ENCODE measurements at regions not wholly inside any gene's neighbourhood (a gene's known extent, or its start where the extent isn't known, plus 50 kb on each side); places are given as distances from the start of the nearest gene placed in this dataset.

DNA sequence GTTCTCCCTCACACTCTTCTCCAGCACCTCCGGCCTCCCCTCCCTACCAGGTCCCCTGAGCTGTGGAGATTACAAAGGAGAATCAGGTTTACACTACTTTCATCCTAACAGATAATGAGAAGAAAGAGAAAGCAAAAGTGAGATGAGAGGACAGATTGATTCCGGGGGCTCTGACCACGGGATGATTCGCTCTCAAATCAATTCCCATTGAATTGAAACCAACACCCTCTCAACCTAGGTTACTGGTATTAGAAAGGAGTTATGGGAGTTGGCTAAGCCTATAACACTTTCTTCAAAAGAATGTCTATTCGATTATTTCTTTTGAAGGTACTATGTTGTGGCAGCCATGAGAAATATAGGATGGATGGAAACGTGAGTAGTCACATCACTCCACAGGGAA lies 386.2 kb upstream of the TNP1 start:
- no peak for DNase-seq (ENCODE audit: low spot score in 2 of 2)
- H3K9me3 Mint-ChIP-seq = peaks cover 6% of the 10 kb centered on the region
- no peaks in the 10 kb centered on the region for H3K4me1 Mint-ChIP-seq
- no peaks in the 10 kb centered on the region for H3K36me3 Mint-ChIP-seq (ENCODE audit: insufficient read depth)
- no peaks in the 10 kb centered on the region for H3K27me3 Mint-ChIP-seq
- no peak overlapping the region for H3K27ac Mint-ChIP-seq (ENCODE audit: low read depth)
- no peak for ATAC-seq (replicated peaks; ENCODE audit: extremely low read depth, poor library complexity, severe bottlenecking)
- H3K4me3 Mint-ChIP-seq = no peak overlapping the region

DNA sequence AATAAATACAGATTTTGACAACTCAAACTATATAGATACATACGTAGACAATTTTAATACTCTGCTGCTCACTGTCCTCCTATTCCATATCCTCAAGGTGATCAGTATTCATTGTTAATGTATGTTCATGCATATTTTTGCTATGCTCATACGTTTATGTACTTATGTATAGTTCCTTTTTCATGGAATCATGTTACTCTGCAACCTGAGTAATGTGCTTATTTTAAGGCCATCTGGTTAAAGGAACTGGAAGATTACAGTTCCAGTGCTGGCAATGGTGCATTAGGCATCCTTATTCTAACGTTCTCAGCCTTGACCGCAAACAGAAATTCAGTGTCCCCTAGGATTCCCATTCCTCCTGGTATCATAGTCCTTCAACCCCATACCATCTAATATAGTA lies 385.0 kb upstream of the TNP1 start:
- no peak overlapping the region for H3K4me3 Mint-ChIP-seq
- H3K4me1 Mint-ChIP-seq = no peaks in the 10 kb centered on the region
- ATAC-seq (replicated peaks; ENCODE audit: extremely low read depth, poor library complexity, severe bottlenecking) = no peak
- H3K36me3 Mint-ChIP-seq (ENCODE audit: insufficient read depth) = no peaks in the 10 kb centered on the region
- no peak for DNase-seq (ENCODE audit: low spot score in 2 of 2)
- H3K27ac Mint-ChIP-seq (ENCODE audit: low read depth) = no peak overlapping the region
- peaks cover 6% of the 10 kb centered on the region for H3K9me3 Mint-ChIP-seq
- H3K27me3 Mint-ChIP-seq = no peaks in the 10 kb centered on the region

DNA sequence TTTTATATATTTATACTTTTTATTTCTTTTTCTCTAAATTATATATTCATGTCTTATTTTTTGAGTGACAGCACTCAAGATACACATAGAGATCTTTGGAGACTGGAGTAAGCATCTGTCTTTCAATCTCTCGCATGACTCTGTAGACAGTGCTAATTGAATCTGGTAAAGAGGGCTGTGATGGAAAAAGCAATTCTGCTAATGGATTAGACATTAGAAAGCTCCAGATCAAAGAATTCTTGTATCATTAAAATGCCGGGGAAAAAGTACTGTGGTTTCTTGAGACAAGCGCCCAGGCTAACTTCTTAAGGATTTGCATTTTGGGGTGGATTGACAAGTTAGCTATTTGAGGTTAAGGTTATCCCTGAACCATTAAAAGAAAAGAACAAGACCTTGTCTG lies 383.1 kb upstream of the TNP1 start:
- Mint-ChIP-seq H3K4me1 (no peaks in the 10 kb centered on the region), H3K36me3 (ENCODE audit: insufficient read depth) (no peaks in the 10 kb centered on the region), H3K9me3 (peaks cover 6% of the 10 kb centered on the region), H3K27me3 (no peaks in the 10 kb centered on the region), H3K27ac (ENCODE audit: low read depth) (no peak overlapping the region), H3K4me3 (no peak overlapping the region)
- DNase-seq (ENCODE audit: low spot score in 2 of 2) (no peak), ATAC-seq (replicated peaks; ENCODE audit: extremely low read depth, poor library complexity, severe bottlenecking) (no peak)

DNA sequence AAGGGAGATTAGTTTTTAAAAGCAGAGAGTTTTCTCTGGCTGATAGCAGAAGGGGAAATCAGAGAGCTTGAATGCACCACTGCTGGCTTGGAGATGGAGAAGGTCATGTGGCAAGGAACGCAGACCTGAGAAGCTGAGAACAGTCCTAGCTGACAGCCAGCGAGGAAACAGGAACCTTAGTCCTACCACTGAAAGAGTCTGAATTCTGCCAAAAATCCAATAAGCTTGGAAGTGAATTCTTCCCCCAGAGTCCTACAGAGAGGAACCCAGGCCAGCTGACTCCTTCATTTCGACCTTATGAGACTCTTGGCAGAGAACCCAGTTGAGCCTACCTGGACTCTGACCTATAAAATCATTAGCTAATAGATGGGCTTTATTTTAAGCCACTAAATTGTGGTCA lies 371.9 kb upstream of the TNP1 start:
- Mint-ChIP-seq H3K36me3 (ENCODE audit: insufficient read depth) (peaks cover 1% of the 10 kb centered on the region), H3K27ac (ENCODE audit: low read depth) (no peak overlapping the region), H3K4me3 (no peak overlapping the region), H3K9me3 (peaks cover 5% of the 10 kb centered on the region), H3K27me3 (peaks cover 10% of the 10 kb centered on the region), H3K4me1 (no peaks in the 10 kb centered on the region)
- ATAC-seq (replicated peaks; ENCODE audit: extremely low read depth, poor library complexity, severe bottlenecking) (no peak), DNase-seq (ENCODE audit: low spot score in 2 of 2) (no peak)

DNA sequence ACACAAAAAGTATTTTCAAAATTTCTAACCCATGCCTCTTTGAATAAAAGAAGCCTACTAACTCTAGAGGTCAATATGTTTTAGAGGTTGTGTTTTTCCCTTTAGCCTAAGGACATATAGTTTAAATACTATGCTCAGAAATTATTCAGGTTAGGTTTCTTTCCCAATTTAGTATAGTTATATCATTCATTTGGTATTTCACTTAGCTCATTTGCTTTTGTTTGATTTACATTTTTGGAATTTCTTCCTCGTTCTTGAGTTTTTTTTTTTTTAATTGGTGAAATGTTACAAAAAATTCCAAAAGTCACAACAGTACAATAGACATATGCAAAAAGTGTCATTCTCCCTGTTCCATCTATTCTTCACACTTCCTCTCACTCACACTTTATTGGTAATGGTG lies 371.3 kb upstream of the TNP1 start:
- Mint-ChIP-seq H3K4me1 (no peaks in the 10 kb centered on the region), H3K27me3 (peaks cover 5% of the 10 kb centered on the region), H3K36me3 (ENCODE audit: insufficient read depth) (peaks cover 1% of the 10 kb centered on the region), H3K9me3 (no peaks in the 10 kb centered on the region), H3K4me3 (no peak overlapping the region), H3K27ac (ENCODE audit: low read depth) (no peak overlapping the region)
- ATAC-seq (replicated peaks; ENCODE audit: extremely low read depth, poor library complexity, severe bottlenecking) (no peak), DNase-seq (ENCODE audit: low spot score in 2 of 2) (no peak)

DNA sequence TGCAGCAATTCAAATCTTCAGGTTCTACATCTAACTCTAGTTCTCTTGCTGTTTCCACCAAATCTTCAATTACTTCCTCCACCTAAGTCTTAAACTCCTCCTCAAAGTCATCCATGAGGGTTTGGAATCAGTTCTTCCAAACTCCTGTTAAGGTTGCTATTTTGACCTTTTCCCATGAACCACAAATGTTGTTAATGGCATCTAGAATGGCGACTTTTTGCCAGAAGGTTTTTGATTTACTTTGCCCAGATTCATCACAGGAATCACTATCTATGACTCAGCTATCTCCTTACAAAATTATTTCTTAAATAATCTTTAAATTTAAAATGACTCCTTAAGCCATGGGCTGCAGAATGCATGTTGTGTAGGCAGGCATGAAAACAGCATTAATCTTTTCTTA lies 368.9 kb upstream of the TNP1 start:
- no peaks in the 10 kb centered on the region for H3K27me3 Mint-ChIP-seq
- peaks cover under 1% of the 10 kb centered on the region for H3K4me1 Mint-ChIP-seq
- H3K36me3 Mint-ChIP-seq (ENCODE audit: insufficient read depth) = no peaks in the 10 kb centered on the region
- no peak for ATAC-seq (replicated peaks; ENCODE audit: extremely low read depth, poor library complexity, severe bottlenecking)
- no peak for DNase-seq (ENCODE audit: low spot score in 2 of 2)
- no peak overlapping the region for H3K27ac Mint-ChIP-seq (ENCODE audit: low read depth)
- no peaks in the 10 kb centered on the region for H3K9me3 Mint-ChIP-seq
- H3K4me3 Mint-ChIP-seq = no peak overlapping the region

DNA sequence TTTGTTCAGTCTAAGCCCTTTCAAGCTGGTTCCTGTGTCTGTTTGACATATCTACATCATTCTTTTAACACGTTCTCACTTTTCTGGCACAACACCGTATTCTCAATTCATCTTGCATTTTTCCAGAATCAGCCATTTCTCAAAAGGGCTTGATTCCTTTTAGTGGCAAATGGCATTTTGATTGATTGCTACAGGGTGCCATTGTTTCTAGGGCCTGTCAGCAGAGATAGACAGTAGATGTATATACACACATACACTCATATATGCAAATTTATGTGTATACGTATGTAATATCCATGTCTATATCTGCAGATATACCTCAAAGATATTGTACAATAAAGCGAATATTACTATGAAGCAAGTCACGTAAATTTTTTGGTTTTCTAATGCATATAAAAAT lies 367.9 kb upstream of the TNP1 start:
- no peaks in the 10 kb centered on the region for H3K27me3 Mint-ChIP-seq
- no peaks in the 10 kb centered on the region for H3K36me3 Mint-ChIP-seq (ENCODE audit: insufficient read depth)
- H3K27ac Mint-ChIP-seq (ENCODE audit: low read depth) = no peak overlapping the region
- no peak for DNase-seq (ENCODE audit: low spot score in 2 of 2)
- H3K9me3 Mint-ChIP-seq = no peaks in the 10 kb centered on the region
- ATAC-seq (replicated peaks; ENCODE audit: extremely low read depth, poor library complexity, severe bottlenecking) = no peak
- no peak overlapping the region for H3K4me3 Mint-ChIP-seq
- H3K4me1 Mint-ChIP-seq = peaks cover 6% of the 10 kb centered on the region

DNA sequence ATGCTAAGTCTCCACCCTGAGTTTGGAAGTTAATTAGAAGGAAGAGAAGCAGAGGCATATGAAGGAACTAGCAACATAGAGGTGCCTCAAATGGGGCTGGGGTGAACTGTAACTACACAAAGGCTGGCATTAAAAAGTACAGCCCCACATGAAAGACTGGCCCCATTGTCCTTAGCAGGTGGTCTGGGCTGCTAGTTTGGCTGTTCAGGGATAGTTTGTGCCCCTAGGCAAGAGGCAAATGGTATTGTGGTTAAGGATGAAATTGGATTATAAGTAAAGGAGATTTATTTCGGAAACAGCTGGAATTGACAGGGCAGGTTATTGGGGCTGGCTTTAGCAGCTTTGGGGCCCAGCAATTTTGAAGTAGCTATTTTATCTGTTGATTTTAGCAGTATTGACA lies 365.7 kb upstream of the TNP1 start:
- no peaks in the 10 kb centered on the region for H3K9me3 Mint-ChIP-seq
- ATAC-seq (replicated peaks; ENCODE audit: extremely low read depth, poor library complexity, severe bottlenecking) = no peak
- H3K27me3 Mint-ChIP-seq = no peaks in the 10 kb centered on the region
- H3K4me3 Mint-ChIP-seq = no peak overlapping the region
- no peak for DNase-seq (ENCODE audit: low spot score in 2 of 2)
- no peaks in the 10 kb centered on the region for H3K36me3 Mint-ChIP-seq (ENCODE audit: insufficient read depth)
- H3K4me1 Mint-ChIP-seq = peaks cover 10% of the 10 kb centered on the region
- no peak overlapping the region for H3K27ac Mint-ChIP-seq (ENCODE audit: low read depth)

DNA sequence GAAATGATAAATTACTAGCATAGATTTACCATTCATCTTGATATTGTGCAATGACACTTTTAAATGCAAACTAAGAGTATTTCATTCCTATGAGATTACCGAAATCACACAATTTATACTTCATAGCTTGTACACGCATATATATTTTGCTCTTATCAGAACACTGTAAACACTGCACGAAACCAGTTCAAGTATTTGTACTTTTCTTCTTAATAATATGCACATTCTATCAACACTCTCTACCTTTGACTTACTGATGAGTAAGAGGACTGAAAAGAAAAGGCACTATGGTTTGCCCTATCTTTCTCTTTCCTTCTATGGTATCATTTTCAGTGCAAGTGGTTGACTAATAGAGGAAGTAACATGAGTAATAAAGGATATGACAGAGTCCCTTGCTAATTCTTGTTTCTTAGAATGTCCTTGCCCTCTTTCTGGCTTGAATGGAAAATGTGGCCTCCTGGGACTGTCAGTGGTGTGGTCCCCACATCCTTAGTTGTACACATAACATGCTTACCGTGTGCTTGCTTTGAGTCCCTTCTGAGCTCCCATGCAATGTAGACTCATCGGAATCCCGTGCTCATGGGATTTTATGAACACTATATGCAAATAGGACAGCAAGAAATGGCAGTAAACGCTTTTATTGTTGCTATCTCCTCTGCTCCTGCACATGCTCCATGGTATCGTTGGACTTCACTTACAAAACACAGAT lies 363.5 kb upstream of the TNP1 start:
- Mint-ChIP-seq H3K4me1 (peaks cover 10% of the 10 kb centered on the region), H3K27ac (ENCODE audit: low read depth) (no peak overlapping the region), H3K36me3 (ENCODE audit: insufficient read depth) (no peaks in the 10 kb centered on the region), H3K27me3 (no peaks in the 10 kb centered on the region), H3K4me3 (no peak overlapping the region), H3K9me3 (no peaks in the 10 kb centered on the region)
- ATAC-seq (replicated peaks; ENCODE audit: extremely low read depth, poor library complexity, severe bottlenecking) = peak; percentile 44
- DNase-seq (ENCODE audit: low spot score in 2 of 2) = no peak

DNA sequence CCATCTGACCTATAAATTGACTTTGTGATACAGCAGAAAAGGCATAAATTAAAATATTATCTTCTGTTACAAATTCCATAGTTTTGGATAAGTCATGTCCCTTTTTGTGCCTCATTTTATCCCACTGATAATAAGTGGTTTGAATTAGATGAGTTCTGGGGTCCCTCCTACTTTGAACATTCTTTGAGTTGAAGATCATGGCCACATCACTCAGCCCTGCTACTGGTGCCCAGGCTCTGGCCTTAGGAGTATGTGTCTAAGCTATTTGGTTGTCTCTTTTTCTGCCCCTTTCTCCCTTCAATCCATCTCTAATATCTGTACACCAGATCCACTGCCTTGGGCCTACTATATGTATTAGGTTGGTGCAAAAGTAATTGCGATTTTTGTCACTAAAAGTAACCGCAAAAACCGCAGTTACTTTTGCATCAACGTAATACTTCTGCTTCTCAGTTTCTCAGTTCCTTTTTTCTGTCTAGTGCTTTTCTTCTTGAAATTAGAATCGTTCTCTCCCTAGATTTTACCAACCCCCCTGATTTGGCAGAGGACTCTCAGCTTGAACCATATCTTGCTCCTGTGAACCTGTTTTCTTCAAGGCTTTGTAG lies 362.5 kb upstream of the TNP1 start:
- Mint-ChIP-seq H3K27ac (ENCODE audit: low read depth) (no peak overlapping the region), H3K36me3 (ENCODE audit: insufficient read depth) (no peaks in the 10 kb centered on the region), H3K27me3 (no peaks in the 10 kb centered on the region), H3K4me3 (no peak overlapping the region), H3K9me3 (no peaks in the 10 kb centered on the region), H3K4me1 (peaks cover 10% of the 10 kb centered on the region)
- DNase-seq (ENCODE audit: low spot score in 2 of 2) (no peak), ATAC-seq (replicated peaks; ENCODE audit: extremely low read depth, poor library complexity, severe bottlenecking) (no peak)

DNA sequence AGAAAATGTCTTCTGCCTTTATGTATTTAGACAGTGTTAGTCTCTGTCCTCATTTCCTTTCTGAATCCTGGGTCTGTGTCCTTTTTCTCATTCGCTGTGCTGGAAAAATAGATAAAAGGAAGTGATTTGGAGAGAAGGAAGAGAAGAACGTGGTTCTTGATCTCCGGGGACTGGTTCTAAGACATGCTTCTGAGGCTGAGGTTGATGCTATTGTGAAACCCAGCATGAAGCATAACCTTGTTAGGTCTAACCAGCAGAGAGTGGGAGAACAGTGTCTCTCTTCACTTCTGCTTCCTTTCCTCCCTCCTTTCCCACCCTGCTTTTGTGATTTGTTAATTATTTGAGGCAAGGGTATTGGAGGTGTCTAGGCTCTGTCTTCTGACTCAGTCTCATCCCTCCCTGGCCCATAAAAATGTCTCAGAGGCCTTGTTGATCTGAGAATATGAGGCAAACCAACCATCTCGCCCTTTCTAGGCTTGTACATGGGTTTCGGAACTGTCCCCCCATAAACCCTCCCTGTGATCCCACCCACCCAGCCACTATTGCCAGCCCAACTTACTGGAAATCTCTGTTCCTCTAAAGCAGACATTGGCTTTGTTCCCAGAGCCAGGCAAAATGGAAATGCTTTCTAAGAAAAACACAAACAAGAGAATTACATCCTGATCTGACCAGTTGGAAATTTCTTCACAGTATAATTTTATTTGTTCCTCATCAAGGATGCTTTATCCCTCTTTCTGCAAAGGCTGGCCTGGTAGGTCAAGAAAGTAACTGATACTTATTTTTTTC lies 360.6 kb upstream of the TNP1 start:
- no peaks in the 10 kb centered on the region for H3K27me3 Mint-ChIP-seq
- H3K4me1 Mint-ChIP-seq = peaks cover 10% of the 10 kb centered on the region
- no peak overlapping the region for H3K27ac Mint-ChIP-seq (ENCODE audit: low read depth)

DNA sequence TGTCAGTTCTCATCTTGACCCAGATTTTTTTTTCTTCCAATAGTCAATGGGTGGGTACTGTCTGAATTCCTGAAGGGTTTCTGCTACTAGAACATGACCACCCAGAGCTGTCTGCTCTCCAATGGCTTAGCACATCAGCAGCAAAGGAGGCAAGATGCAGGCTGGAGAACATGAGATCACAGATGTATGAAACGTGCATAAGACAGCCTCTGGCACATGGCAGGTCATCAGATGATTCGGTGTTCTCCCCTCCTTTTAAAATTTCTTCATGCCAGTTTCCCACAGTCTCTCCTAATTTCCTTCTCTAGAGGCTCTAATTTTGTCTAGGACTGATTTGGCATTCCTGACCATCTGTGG lies 359.3 kb upstream of the TNP1 start:
- peaks cover 10% of the 10 kb centered on the region for H3K4me1 Mint-ChIP-seq
- no peaks in the 10 kb centered on the region for H3K36me3 Mint-ChIP-seq (ENCODE audit: insufficient read depth)
- DNase-seq (ENCODE audit: low spot score in 2 of 2) (no peak), ATAC-seq (replicated peaks; ENCODE audit: extremely low read depth, poor library complexity, severe bottlenecking) (no peak)
- no peak overlapping the region for H3K4me3 Mint-ChIP-seq
- no peak overlapping the region for H3K27ac Mint-ChIP-seq (ENCODE audit: low read depth)
- H3K27me3 Mint-ChIP-seq = no peaks in the 10 kb centered on the region
- H3K9me3 Mint-ChIP-seq = no peaks in the 10 kb centered on the region

More for the DNA sequence above, 360.6 kb upstream of the TNP1 start:
- Mint-ChIP-seq H3K36me3 (ENCODE audit: insufficient read depth) (no peaks in the 10 kb centered on the region), H3K4me3 (no peak overlapping the region), H3K9me3 (no peaks in the 10 kb centered on the region)
- no peak for ATAC-seq (replicated peaks; ENCODE audit: extremely low read depth, poor library complexity, severe bottlenecking)
- DNase-seq (ENCODE audit: low spot score in 2 of 2) = no peak
